Transverse colon (tissue), 4 donors: ENCODE measurements at regions not wholly inside any gene's neighbourhood (a gene's known extent, or its start where the extent isn't known, plus 50 kb on each side); places are given as distances from the start of the nearest gene placed in this dataset.

ENCODE experiments used
- DNase-seq: peaks from one replicate; pipeline ENCODE4 v3.0.0-alpha.2; 2019
- H3K27ac ChIP-seq, 4 donors: fragments of 200-600 bp; sonication (generic); 2 replicates each; pipeline ENCODE4 v1.5.1; 2016 to 2018; ENCODE audit warnings: inconsistent platforms in 4 of 4
- H3K27me3 ChIP-seq: fragments of 200-600 bp; sonication (generic); 2 replicates; pipeline ENCODE4 v1.5.1; 2017; ENCODE audit warnings: inconsistent platforms
- H3K36me3 ChIP-seq, 4 donors: fragments of 200-600 bp; sonication (generic); 2 replicates each; pipeline ENCODE4 v1.5.1; 2017 to 2019; ENCODE audit warnings: inconsistent platforms in 4 of 4
- H3K4me1 ChIP-seq, 4 donors: fragments of 200-600 bp; sonication (generic); 2 replicates each; pipeline ENCODE4 v1.5.1; 2017 to 2020; ENCODE audit warnings: inconsistent platforms in 4 of 4
- H3K4me3 ChIP-seq, 4 donors: fragments of 200-600 bp; sonication (generic); 1 replicate in 1 of 4; 2 replicates in 3 of 4; pipeline versions ENCODE4 v1.5.1 to v1.6.1; 2017 to 2019; ENCODE audit warnings: inconsistent platforms in 4 of 4
- H3K9me3 ChIP-seq, 2 donors: fragments of 200-600 bp; sonication (generic); 2 replicates each; pipeline ENCODE4 v1.5.1; 2017 to 2019; ENCODE audit warnings: inconsistent platforms in 2 of 2
- EP300 ChIP-seq: sonication (generic); formaldehyde crosslinking; IDR thresholded peaks from one replicate; pipeline ENCODE4 v1.6.1; 2017; ENCODE audit warnings: antibody characterized with exemption, low read depth
- POLR2A ChIP-seq: fragments of 450-650 bp; IDR thresholded peaks from one replicate; pipeline ENCODE4 v1.6.1; 2016; ENCODE audit warnings: antibody characterized with exemption, mild to moderate bottlenecking, moderate library complexity
- POLR2AphosphoS5 ChIP-seq, 3 donors: sonication (generic); formaldehyde crosslinking; IDR thresholded peaks; one replicate each; pipeline ENCODE4 v1.6.1; 2016; ENCODE audit warnings: antibody characterized with exemption in 3 of 3
- WGBS, 2 donors: methylation state at CpG; one replicate each; pipeline ENCODE4 v1.1.5; 2018; ENCODE audit warnings: low coverage in 1 of 2; 5-methylcytosine and 5-hydroxymethylcytosine counted together
- in situ Hi-C, 4 donors: fragments of 200-750 bp; cut with MboI; loops; one replicate each; pipeline versions ENCODE4 v1.15.0 to v1.15.1; 2017; ENCODE audit warnings: low sequenced_read_pairs in 3 of 4, low pct_ligation_motif_present in 1 of 4, low pct_unique_long_range_greater_than_20kb in 1 of 4
- intact Hi-C: fragments of 100-400 bp; cut with DNase I; formaldehyde crosslinking; loops from one replicate; pipeline ENCODE4 v1.15.1; 2023; ENCODE audit warnings: low total_unique reads
- TF ChIP-seq, protein P1 (sequence below), 5 experiments: fragments of 200-600 bp in 3 of 5; fragments of 450-650 bp in 2 of 5; sonication (generic) in 3 of 5; IDR thresholded peaks; 1 replicate in 2 of 5; 2 replicates in 3 of 5; pipeline ENCODE4 v1.5.1; 2016 to 2017; ENCODE audit warnings: antibody characterized with exemption in 5 of 5, inconsistent platforms in 3 of 5, mild to moderate bottlenecking in 2 of 5, moderate library complexity in 1 of 5

GRCh38 chr2:34179511-34179910, 580.4 kb upstream of the FAM98A start:
- WGBS, 2 donors = 33 to 54% methylated on average over 3 of the region's 3 CpGs
- DNase-seq = no peak
- H3K4me3 ChIP-seq = no peak overlapping the region
- intact Hi-C loops = no loop called here
- TF ChIP-seq POLR2A (no peak), POLR2AphosphoS5 (IDR thresholded peaks at IDR 0.05) (no peak), EP300 (no peak)
- TF ChIP-seq, protein P1, sequence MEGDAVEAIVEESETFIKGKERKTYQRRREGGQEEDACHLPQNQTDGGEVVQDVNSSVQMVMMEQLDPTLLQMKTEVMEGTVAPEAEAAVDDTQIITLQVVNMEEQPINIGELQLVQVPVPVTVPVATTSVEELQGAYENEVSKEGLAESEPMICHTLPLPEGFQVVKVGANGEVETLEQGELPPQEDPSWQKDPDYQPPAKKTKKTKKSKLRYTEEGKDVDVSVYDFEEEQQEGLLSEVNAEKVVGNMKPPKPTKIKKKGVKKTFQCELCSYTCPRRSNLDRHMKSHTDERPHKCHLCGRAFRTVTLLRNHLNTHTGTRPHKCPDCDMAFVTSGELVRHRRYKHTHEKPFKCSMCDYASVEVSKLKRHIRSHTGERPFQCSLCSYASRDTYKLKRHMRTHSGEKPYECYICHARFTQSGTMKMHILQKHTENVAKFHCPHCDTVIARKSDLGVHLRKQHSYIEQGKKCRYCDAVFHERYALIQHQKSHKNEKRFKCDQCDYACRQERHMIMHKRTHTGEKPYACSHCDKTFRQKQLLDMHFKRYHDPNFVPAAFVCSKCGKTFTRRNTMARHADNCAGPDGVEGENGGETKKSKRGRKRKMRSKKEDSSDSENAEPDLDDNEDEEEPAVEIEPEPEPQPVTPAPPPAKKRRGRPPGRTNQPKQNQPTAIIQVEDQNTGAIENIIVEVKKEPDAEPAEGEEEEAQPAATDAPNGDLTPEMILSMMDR (IDR thresholded peaks at IDR 0.05) = no peak
- no peak overlapping the region for H3K27ac ChIP-seq
- no peaks in the 10 kb centered on the region for H3K9me3 ChIP-seq
- H3K36me3 ChIP-seq = no peaks in the 10 kb centered on the region
- no peaks in the 10 kb centered on the region for H3K4me1 ChIP-seq
- in situ Hi-C loops = no loop called here
- H3K27me3 ChIP-seq = no peaks in the 10 kb centered on the region

DNA sequence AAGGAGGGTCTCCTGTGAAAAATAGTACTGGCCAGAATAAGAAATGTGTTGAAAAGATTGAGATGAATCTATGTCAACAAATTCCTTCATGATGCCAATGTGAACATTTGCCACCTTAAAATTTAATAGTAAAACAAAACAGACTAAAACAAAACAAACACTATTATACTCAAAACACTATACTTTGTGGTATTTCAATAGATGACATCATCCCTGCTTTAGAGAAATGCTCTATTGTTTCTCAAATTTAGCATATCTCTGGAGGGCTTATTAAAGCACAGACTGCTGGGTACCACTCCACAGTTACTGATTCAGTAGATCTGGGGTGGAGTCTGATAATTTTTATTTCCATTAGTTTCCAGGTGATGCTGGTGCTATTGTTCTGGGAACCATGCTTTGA, 579.4 kb upstream of the FAM98A start:
- no peaks in the 10 kb centered on the region for H3K4me1 ChIP-seq
- no peak for DNase-seq
- no peak overlapping the region for H3K4me3 ChIP-seq
- no peaks in the 10 kb centered on the region for H3K36me3 ChIP-seq
- no peaks in the 10 kb centered on the region for H3K27me3 ChIP-seq
- TF ChIP-seq POLR2A (no peak), POLR2AphosphoS5 (IDR thresholded peaks at IDR 0.05) (no peak)
- TF ChIP-seq, protein P1 (IDR thresholded peaks at IDR 0.05) = no peak
- H3K9me3 ChIP-seq = no peaks in the 10 kb centered on the region
- no peak overlapping the region for H3K27ac ChIP-seq
- in situ Hi-C loops (no loop called here), intact Hi-C loops (no loop called here)

DNA sequence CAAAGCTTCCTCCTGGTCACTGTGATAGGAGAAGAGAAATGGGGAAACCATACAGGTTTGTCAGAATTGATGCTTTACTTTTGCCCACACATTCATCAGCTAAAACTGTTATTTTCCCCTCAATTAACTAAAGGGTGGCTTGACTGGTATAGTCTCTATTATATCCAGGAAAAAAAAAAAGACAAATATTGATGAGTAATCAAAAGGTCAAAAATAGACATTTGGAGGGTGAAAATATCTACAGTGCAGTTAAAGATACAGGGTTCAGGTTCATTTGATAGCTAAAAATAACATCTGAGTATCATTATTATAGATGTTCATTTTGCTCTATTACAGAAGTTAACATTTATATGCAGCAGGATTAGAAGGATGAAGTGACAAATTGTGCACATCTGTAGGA, 577.6 kb upstream of the FAM98A start:
- in situ Hi-C loops = no loop called here
- no peak overlapping the region for H3K27ac ChIP-seq

GRCh38 chr2:34174506-34174905, 575.4 kb upstream of the FAM98A start:
- no peaks in the 10 kb centered on the region for H3K36me3 ChIP-seq
- no peaks in the 10 kb centered on the region for H3K27me3 ChIP-seq
- in situ Hi-C loops = no loop called here
- no peak overlapping the region for H3K4me3 ChIP-seq
- H3K27ac ChIP-seq = no peak overlapping the region
- WGBS, 2 donors = 74 to 84% methylated on average over 2 of the region's 2 CpGs
- TF ChIP-seq POLR2A = no peak
- TF ChIP-seq EP300 = no peak
- TF ChIP-seq, protein P1 (IDR thresholded peaks at IDR 0.05) = no peak
- no peak for TF ChIP-seq POLR2AphosphoS5 (IDR thresholded peaks at IDR 0.05)
- intact Hi-C loops = no loop called here
- no peaks in the 10 kb centered on the region for H3K9me3 ChIP-seq
- H3K4me1 ChIP-seq = no peaks in the 10 kb centered on the region
- DNase-seq = no peak

More for the DNA sequence above, 577.6 kb upstream of the FAM98A start:
- Histone ChIP-seq H3K4me3 (no peak overlapping the region), H3K27me3 (no peaks in the 10 kb centered on the region), H3K4me1 (no peaks in the 10 kb centered on the region), H3K9me3 (no peaks in the 10 kb centered on the region), H3K36me3 (no peaks in the 10 kb centered on the region)
- no peak for DNase-seq
- no peak for TF ChIP-seq EP300
- TF ChIP-seq, protein P1 (IDR thresholded peaks at IDR 0.05) = no peak
- no peak for TF ChIP-seq POLR2AphosphoS5 (IDR thresholded peaks at IDR 0.05)
- no peak for TF ChIP-seq POLR2A
- intact Hi-C loops = no loop called here
